Activated naive CD4-positive, alpha-beta T cell treated with anti-CD3 and anti-CD28 coated beads, Interleukin-2, amount 50 U/mL, for 24 hours (primary cell): ENCODE measurements at regions not wholly inside any gene's neighbourhood (a gene's known extent, or its start where the extent isn't known, plus 50 kb on each side); places are given as distances from the start of the nearest gene placed in this dataset.

Experiments
- H3K27ac Mint-ChIP-seq: one replicate; pipeline ENCODE4 v1.8.0; 2021; ENCODE audit warnings: mild to moderate bottlenecking, mixed read lengths
- H3K27me3 Mint-ChIP-seq: one replicate; pipeline ENCODE4 v1.8.0; 2021; ENCODE audit warnings: mixed read lengths
- H3K36me3 Mint-ChIP-seq: one replicate; pipeline ENCODE4 v1.8.0; 2021; ENCODE audit warnings: mixed read lengths
- H3K4me1 Mint-ChIP-seq: one replicate; pipeline ENCODE4 v1.8.0; 2021; ENCODE audit warnings: mixed read lengths
- H3K4me3 Mint-ChIP-seq: one replicate; pipeline ENCODE4 v1.8.0; 2021; ENCODE audit warnings: mild to moderate bottlenecking, mixed read lengths
- H3K9me3 Mint-ChIP-seq: one replicate; pipeline ENCODE4 v1.8.0; 2021; ENCODE audit warnings: mixed read lengths

DNA sequence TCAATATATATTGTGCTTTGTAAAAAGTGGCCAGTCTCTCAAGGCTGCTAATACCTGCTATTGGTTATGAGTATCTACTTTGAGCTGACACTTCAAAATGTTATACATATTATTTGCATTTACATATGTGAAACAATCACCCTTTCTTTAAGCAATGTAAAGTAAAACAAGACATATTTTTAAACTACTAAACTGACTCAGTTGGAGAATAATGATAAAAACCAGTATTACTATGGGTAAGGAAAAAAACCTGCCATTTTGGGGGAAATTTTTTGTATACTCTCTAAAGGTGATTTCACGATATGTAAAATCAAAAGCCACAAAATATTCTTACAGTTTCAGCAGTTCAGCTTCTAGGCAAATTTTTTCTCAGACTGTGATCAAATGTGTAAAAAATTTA is 232.3 kb downstream of the PRL start:
- Mint-ChIP-seq H3K4me1 (peaks cover 10% of the 10 kb centered on the region), H3K27ac (no peak overlapping the region), H3K9me3 (no peaks in the 10 kb centered on the region), H3K36me3 (no peaks in the 10 kb centered on the region), H3K4me3 (no peak overlapping the region), H3K27me3 (no peaks in the 10 kb centered on the region)

DNA sequence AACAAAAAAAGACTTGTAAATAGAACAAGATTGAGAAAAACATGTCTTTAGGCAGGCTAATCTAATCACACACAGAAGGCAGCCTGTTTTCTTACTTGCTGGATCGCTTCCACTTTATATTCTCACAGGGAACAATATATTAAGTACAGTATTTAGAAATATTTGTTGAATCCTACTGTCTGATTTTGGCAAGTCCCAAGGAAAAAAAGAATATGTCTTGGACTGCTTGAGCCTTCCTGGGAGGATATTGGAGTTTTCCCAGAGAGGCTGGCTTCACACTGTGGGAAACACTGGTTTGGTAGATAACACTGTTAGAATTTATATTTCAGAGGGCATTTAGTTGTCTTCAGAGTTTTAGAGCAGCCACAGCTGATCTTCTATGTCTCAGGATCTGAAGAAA is 229.7 kb downstream of the PRL start:
- Mint-ChIP-seq H3K27me3 (no peaks in the 10 kb centered on the region), H3K27ac (no peak overlapping the region), H3K36me3 (no peaks in the 10 kb centered on the region), H3K4me1 (peaks cover 10% of the 10 kb centered on the region), H3K9me3 (no peaks in the 10 kb centered on the region), H3K4me3 (no peak overlapping the region)

DNA sequence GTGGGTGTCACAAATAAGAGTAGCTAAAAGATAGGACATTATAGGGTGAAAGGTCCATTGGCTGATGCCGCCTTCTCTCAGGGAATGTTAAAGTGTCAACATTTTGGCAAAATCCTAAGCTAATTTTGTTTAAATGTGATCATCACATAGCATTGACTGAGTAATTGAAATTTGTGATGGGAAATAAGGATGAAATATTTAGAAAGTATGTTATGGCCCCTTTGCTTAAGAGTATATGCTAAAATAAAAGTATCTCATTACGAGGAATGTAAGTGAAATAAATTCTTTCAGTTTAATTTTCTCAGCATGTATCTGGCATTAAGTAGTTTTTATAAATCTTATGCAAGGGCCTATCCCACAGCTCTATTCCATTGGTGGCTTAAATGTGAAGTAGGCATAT is 229.2 kb downstream of the PRL start:
- H3K36me3 Mint-ChIP-seq = no peaks in the 10 kb centered on the region
- H3K27me3 Mint-ChIP-seq = no peaks in the 10 kb centered on the region
- H3K27ac Mint-ChIP-seq = no peak overlapping the region
- no peak overlapping the region for H3K4me3 Mint-ChIP-seq
- no peaks in the 10 kb centered on the region for H3K9me3 Mint-ChIP-seq
- peaks cover 8% of the 10 kb centered on the region for H3K4me1 Mint-ChIP-seq

GRCh38 chr6:22068561-22069305 is 228.1 kb downstream of the PRL start:
- no peaks in the 10 kb centered on the region for H3K9me3 Mint-ChIP-seq
- H3K27ac Mint-ChIP-seq = no peak overlapping the region
- no peaks in the 10 kb centered on the region for H3K36me3 Mint-ChIP-seq
- H3K4me3 Mint-ChIP-seq = no peak overlapping the region
- no peaks in the 10 kb centered on the region for H3K4me1 Mint-ChIP-seq
- no peaks in the 10 kb centered on the region for H3K27me3 Mint-ChIP-seq

DNA sequence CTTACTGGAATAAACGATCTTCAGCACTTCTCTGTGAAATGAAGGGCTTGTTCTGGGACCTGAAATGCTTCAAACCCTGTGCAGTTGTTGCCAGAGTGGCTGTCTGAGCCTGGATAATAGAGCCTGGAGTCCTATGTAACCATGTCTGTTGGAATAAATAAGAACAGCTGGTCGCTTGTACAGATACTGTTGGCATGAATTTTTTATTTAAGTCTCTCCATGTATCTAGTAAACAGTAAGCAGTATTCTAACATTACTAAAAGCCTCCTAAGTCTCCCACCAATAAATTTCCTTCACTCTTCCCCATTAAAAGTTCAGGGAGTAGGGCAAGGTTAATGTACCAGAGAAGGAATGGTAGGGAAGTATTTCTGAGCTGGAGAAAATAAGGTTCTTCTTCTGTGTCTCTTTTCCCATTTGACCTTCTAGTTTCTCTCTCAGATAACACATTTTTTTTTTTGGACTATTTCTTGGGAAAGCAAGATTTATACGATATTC is 227.5 kb downstream of the PRL start:
- no peak overlapping the region for H3K27ac Mint-ChIP-seq
- no peaks in the 10 kb centered on the region for H3K27me3 Mint-ChIP-seq
- H3K4me3 Mint-ChIP-seq = no peak overlapping the region
- H3K36me3 Mint-ChIP-seq = no peaks in the 10 kb centered on the region
- peaks cover 4% of the 10 kb centered on the region for H3K9me3 Mint-ChIP-seq
- no peaks in the 10 kb centered on the region for H3K4me1 Mint-ChIP-seq

DNA sequence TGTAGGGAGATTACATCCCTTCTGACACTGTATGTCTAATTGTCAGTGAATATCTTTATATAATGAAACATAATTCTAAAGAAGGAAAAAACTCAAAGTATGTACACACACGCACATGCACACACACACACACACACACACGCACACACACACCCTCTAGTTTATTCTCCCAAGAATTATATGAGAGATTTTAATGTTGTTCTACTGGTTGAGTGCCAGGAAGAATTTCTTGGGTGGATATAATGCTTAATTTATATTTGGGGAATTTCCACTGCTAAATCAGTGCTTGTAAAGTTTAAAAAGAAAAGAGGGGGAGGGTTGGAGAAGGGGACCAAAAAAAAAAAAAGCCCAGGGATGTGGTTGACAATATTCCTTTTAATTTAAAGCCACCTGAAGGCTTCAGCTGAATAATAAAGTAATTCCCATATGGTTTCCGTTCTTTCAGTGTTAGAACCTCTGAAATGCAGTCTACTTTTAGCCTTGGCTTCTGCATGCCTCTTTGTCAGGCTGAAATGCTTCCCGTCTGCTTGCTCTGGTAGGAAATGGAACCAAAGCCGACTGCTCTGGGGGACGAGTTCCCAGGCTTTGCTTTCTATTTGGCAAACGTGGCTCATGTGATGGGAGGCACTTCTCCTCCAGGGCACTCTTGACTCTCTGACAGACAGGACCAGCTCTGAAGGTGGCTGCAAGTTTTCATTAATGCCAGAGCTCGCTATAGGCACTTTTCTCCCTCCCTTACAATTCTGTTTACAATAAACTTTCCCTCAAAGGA is 225.4 kb downstream of the PRL start:
- no peaks in the 10 kb centered on the region for H3K27me3 Mint-ChIP-seq
- peaks cover 6% of the 10 kb centered on the region for H3K9me3 Mint-ChIP-seq
- H3K27ac Mint-ChIP-seq = no peak overlapping the region
- H3K4me3 Mint-ChIP-seq = no peak overlapping the region
- no peaks in the 10 kb centered on the region for H3K4me1 Mint-ChIP-seq
- no peaks in the 10 kb centered on the region for H3K36me3 Mint-ChIP-seq

- Mint-ChIP-seq H3K36me3 (no peaks in the 10 kb centered on the region), H3K27me3 (no peaks in the 10 kb centered on the region), H3K4me3 (no peak overlapping the region), H3K27ac (no peak overlapping the region), H3K4me1 (no peaks in the 10 kb centered on the region), H3K9me3 (peaks cover 6% of the 10 kb centered on the region)
Observed at GRCh38 chr6:22072949-22073348, 223.9 kb downstream of the PRL start.

- no peaks in the 10 kb centered on the region for H3K4me1 Mint-ChIP-seq
- peaks cover 6% of the 10 kb centered on the region for H3K9me3 Mint-ChIP-seq
- H3K36me3 Mint-ChIP-seq = no peaks in the 10 kb centered on the region
- no peak overlapping the region for H3K4me3 Mint-ChIP-seq
- no peak overlapping the region for H3K27ac Mint-ChIP-seq
- no peaks in the 10 kb centered on the region for H3K27me3 Mint-ChIP-seq
Observed at GRCh38 chr6:22073516-22074198, 223.2 kb downstream of the PRL start.

DNA sequence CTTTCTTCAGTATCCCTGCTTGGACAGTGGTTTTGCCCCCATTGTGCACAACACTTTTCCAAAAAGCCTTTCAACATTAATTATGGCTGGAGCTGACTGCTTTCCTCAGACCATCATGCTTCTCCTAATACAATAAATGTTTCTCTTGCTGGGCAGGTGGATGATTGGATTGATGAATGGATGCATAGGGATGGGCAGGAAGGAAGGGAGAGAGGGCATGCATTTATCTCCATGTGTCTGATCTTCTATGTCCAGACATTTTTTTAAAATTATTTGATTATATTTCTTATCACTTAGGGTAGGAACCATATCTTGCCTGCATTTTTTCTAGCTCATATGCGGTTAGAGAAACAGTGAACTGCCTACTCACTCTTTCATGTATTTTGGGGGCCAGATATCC is 218.5 kb downstream of the PRL start:
- H3K36me3 Mint-ChIP-seq = no peaks in the 10 kb centered on the region
- H3K4me3 Mint-ChIP-seq = no peak overlapping the region
- peaks cover 6% of the 10 kb centered on the region for H3K9me3 Mint-ChIP-seq
- no peaks in the 10 kb centered on the region for H3K27me3 Mint-ChIP-seq
- no peak overlapping the region for H3K27ac Mint-ChIP-seq
- H3K4me1 Mint-ChIP-seq = no peaks in the 10 kb centered on the region

- no peaks in the 10 kb centered on the region for H3K4me1 Mint-ChIP-seq
- no peak overlapping the region for H3K4me3 Mint-ChIP-seq
- peaks cover 6% of the 10 kb centered on the region for H3K9me3 Mint-ChIP-seq
- no peaks in the 10 kb centered on the region for H3K36me3 Mint-ChIP-seq
- H3K27ac Mint-ChIP-seq = no peak overlapping the region
- H3K27me3 Mint-ChIP-seq = no peaks in the 10 kb centered on the region
Observed at GRCh38 chr6:22078802-22079545, 217.9 kb downstream of the PRL start.

- no peaks in the 10 kb centered on the region for H3K36me3 Mint-ChIP-seq
- no peaks in the 10 kb centered on the region for H3K9me3 Mint-ChIP-seq
- no peaks in the 10 kb centered on the region for H3K27me3 Mint-ChIP-seq
- no peak overlapping the region for H3K27ac Mint-ChIP-seq
- H3K4me3 Mint-ChIP-seq = no peak overlapping the region
- no peaks in the 10 kb centered on the region for H3K4me1 Mint-ChIP-seq
Observed at GRCh38 chr6:22079783-22080182, 217.1 kb downstream of the PRL start.

DNA sequence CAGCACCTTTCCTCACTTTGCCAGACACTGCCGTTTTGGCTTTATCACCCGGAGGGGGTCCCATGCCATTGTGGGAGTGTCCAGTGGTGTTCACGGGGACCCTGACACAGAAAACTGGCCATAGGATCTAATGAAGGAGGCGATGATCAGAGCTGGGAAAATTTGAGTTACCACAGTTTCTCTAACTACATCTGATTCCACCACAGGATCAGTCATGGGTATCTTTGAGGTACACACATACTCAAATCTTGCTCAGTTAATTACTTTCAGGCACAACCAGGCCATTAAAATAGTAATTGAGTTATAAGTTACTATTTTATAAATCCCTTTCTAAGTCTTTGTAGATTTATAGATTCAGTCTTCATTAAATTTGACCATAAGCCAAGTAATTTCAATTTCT is 215.1 kb downstream of the PRL start:
- Mint-ChIP-seq H3K9me3 (no peaks in the 10 kb centered on the region), H3K4me1 (no peaks in the 10 kb centered on the region), H3K4me3 (no peak overlapping the region), H3K27ac (no peak overlapping the region), H3K36me3 (no peaks in the 10 kb centered on the region), H3K27me3 (no peaks in the 10 kb centered on the region)

DNA sequence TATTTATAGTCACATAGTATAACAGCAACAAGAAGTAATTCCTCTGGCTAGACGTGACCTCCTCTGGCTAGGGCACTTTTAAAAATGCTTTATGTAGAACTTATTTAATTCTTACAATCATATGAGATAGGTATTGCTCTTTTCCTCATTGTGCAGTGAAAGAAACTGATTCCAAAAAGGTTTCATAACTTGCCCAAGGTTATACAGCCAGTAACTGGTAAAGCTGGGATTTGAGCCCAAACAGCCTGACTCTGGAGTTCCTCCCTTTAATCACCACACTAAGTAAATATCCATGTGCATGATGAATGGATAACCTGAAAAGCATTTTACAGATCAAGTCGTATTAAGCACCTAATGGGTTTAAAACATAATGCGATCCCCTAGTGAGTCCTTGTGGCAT is 214.6 kb downstream of the PRL start:
- Mint-ChIP-seq H3K36me3 (no peaks in the 10 kb centered on the region), H3K27ac (no peak overlapping the region), H3K4me3 (no peak overlapping the region), H3K9me3 (no peaks in the 10 kb centered on the region), H3K27me3 (no peaks in the 10 kb centered on the region), H3K4me1 (no peaks in the 10 kb centered on the region)

GRCh38 chr6:22083119-22083518 is 213.7 kb downstream of the PRL start:
- Mint-ChIP-seq H3K4me3 (no peak overlapping the region), H3K36me3 (no peaks in the 10 kb centered on the region), H3K4me1 (no peaks in the 10 kb centered on the region), H3K27me3 (no peaks in the 10 kb centered on the region), H3K27ac (no peak overlapping the region), H3K9me3 (no peaks in the 10 kb centered on the region)

- Mint-ChIP-seq H3K36me3 (no peaks in the 10 kb centered on the region), H3K4me1 (no peaks in the 10 kb centered on the region), H3K9me3 (no peaks in the 10 kb centered on the region), H3K27ac (no peak overlapping the region), H3K27me3 (no peaks in the 10 kb centered on the region), H3K4me3 (no peak overlapping the region)
Observed at GRCh38 chr6:22087960-22088706, 208.7 kb downstream of the PRL start.
